GM12878 (cell line): ENCODE measurements at regions not wholly inside any gene's neighbourhood (a gene's known extent, or its start where the extent isn't known, plus 50 kb on each side); places are given as distances from the start of the nearest gene placed in this dataset.
"Not testable (repeated sequence)": the region's sequence is repeated elsewhere in the genome, so short reads cannot be mapped to it uniquely, and the experiment has no call there.

Experiments
- CTCF ChIP-seq, 3 experiments: IDR thresholded peaks in 2 of 3; conservative IDR thresholded peaks in 1 of 3; 2 replicates each; pipeline ENCODE4 v1.5.1; 2011; ENCODE audit warnings: low read depth in 3 of 3, low read length in 3 of 3, mild to moderate bottlenecking in 3 of 3, control low read depth in 2 of 3, moderate library complexity in 2 of 3, inconsistent platforms in 1 of 3, mixed read lengths in 1 of 3; ENCODE audit not compliant: control insufficient read depth in 2 of 3, insufficient read depth in 1 of 3; ENCODE audit errors: extremely low read depth in 1 of 3
- GABPA ChIP-seq: IDR thresholded peaks from 2 replicates; pipeline ENCODE4 v1.6.1; 2014; ENCODE audit warnings: antibody characterized with exemption, low read depth, mild to moderate bottlenecking, inconsistent platforms
- SP1 ChIP-seq: IDR thresholded peaks from one replicate; pipeline ENCODE4 v1.6.1; 2011; ENCODE audit warnings: low read depth, low read length

- TF ChIP-seq SP1; GABPA; CTCF (IDR thresholded peaks at IDR 0.05 in 2 of 3, conservative IDR thresholded peaks at IDR 0.05 in 1 of 3; ENCODE audit: control insufficient read depth in 2 of 3, extremely low read depth in 1 of 3, insufficient read depth in 1 of 3, low read depth in 3 of 3, low read length in 3 of 3): not testable (repeated sequence)
Measured at GRCh38 chr4:189155083-189155482, 785.6 kb upstream of the FRG1 start.
